ENCODE measurements at regions not wholly inside any gene's neighbourhood (a gene's known extent, or its start where the extent isn't known, plus 50 kb on each side); places are given as distances from the start of the nearest gene placed in this dataset.
"Not testable (repeated sequence)": the region's sequence is repeated elsewhere in the genome, so short reads cannot be mapped to it uniquely, and the experiment has no call there.

- Histone ChIP-seq H4K20me1 (ENCODE audit: insufficient read depth, low read length) (no peaks in the 10 kb centered on the region), H3K9me3 (ENCODE audit: insufficient read depth, low read length, severe bottlenecking) (peaks cover 3% of the 10 kb centered on the region), H3K79me2 (ENCODE audit: insufficient read depth, low read length) (no peaks in the 10 kb centered on the region), H3K27me3 (ENCODE audit: insufficient read depth, low read length, poor library complexity) (no peaks in the 10 kb centered on the region), H3K27ac (ENCODE audit: low read length) (no peak overlapping the region), H3K4me3 (ENCODE audit: low read depth in 1 of 2, low read length in 2 of 2) (no peak overlapping the region), H3K4me1 (ENCODE audit: insufficient read depth, low read length) (no peaks in the 10 kb centered on the region), H3K4me2 (ENCODE audit: insufficient read depth, low read length) (no peak overlapping the region), H2AFZ (ENCODE audit: low read depth, low read length) (no peak overlapping the region), H3K9ac (ENCODE audit: low read depth, low read length) (no peak overlapping the region), H3K36me3 (ENCODE audit: insufficient read depth, low read length) (no peaks in the 10 kb centered on the region)
- DNase-seq (no peak), ATAC-seq (ENCODE audit: insufficient read depth, low read depth) (no peak)
- TF ChIP-seq EZH2 (IDR thresholded peaks at IDR 0.05; ENCODE audit: borderline replicate concordance, low read depth, low read length, severe bottlenecking): no peak
- no peak for TF ChIP-seq CTCF (IDR thresholded peaks at IDR 0.05; ENCODE audit: borderline replicate concordance, extremely low read depth, low read length, poor library complexity, severe bottlenecking)
These were observed 372.9 kb upstream of the MAOA start for GRCh38 chrX:43283187-43283586.

- not testable (repeated sequence) for H4K20me1 ChIP-seq (ENCODE audit: insufficient read depth, low read length); H2AFZ ChIP-seq (ENCODE audit: low read depth, low read length); H3K4me3 ChIP-seq (ENCODE audit: low read depth in 1 of 2, low read length in 2 of 2); ATAC-seq (ENCODE audit: insufficient read depth, low read depth); H3K36me3 ChIP-seq (ENCODE audit: insufficient read depth, low read length); DNase-seq; H3K9me3 ChIP-seq (ENCODE audit: insufficient read depth, low read length, severe bottlenecking); H3K79me2 ChIP-seq (ENCODE audit: insufficient read depth, low read length); H3K4me2 ChIP-seq (ENCODE audit: insufficient read depth, low read length); H3K9ac ChIP-seq (ENCODE audit: low read depth, low read length); H3K27me3 ChIP-seq (ENCODE audit: insufficient read depth, low read length, poor library complexity)
- Histone ChIP-seq H3K4me1 (ENCODE audit: insufficient read depth, low read length) (peaks cover 32% of the 10 kb centered on the region), H3K27ac (ENCODE audit: low read length) (0 out of 2 replicates have a peak overlapping the region, but pooled peaks have one; percentile 59)
These were observed 344.5 kb upstream of the MAOA start for GRCh38 chrX:43311625-43312024.

- DNase-seq: no peak
These were observed 343.1 kb upstream of the MAOA start for GRCh38 chrX:43313035-43313434.

GRCh38 chrX:43314525-43314924, 341.6 kb upstream of the MAOA start:
- H2AFZ ChIP-seq (ENCODE audit: low read depth, low read length): 0 out of 2 replicates have a peak overlapping the region, but pooled peaks have one; percentile 10
- TF ChIP-seq CTCF (IDR thresholded peaks at IDR 0.05; ENCODE audit: borderline replicate concordance, extremely low read depth, low read length, poor library complexity, severe bottlenecking): no peak
- TF ChIP-seq EZH2 (IDR thresholded peaks at IDR 0.05; ENCODE audit: borderline replicate concordance, low read depth, low read length, severe bottlenecking): no peak
- H4K20me1 ChIP-seq (ENCODE audit: insufficient read depth, low read length): no peaks in the 10 kb centered on the region
- no peak overlapping the region for H3K27ac ChIP-seq (ENCODE audit: low read length)
- no peak overlapping the region for H3K4me2 ChIP-seq (ENCODE audit: insufficient read depth, low read length)
- no peaks in the 10 kb centered on the region for H3K79me2 ChIP-seq (ENCODE audit: insufficient read depth, low read length)
- H3K4me1 ChIP-seq (ENCODE audit: insufficient read depth, low read length): peaks cover 32% of the 10 kb centered on the region
- H3K9me3 ChIP-seq (ENCODE audit: insufficient read depth, low read length, severe bottlenecking): no peaks in the 10 kb centered on the region
- ATAC-seq (ENCODE audit: insufficient read depth, low read depth) (no peak), DNase-seq (no peak)
- no peaks in the 10 kb centered on the region for H3K36me3 ChIP-seq (ENCODE audit: insufficient read depth, low read length)
- H3K27me3 ChIP-seq (ENCODE audit: insufficient read depth, low read length, poor library complexity): no peaks in the 10 kb centered on the region
- H3K4me3 ChIP-seq (ENCODE audit: low read depth in 1 of 2, low read length in 2 of 2): no peak overlapping the region
- no peak overlapping the region for H3K9ac ChIP-seq (ENCODE audit: low read depth, low read length)

More at GRCh38 chrX:43313035-43313434, 343.1 kb upstream of the MAOA start:
- no peaks in the 10 kb centered on the region for H3K9me3 ChIP-seq (ENCODE audit: insufficient read depth, low read length, severe bottlenecking)
- H3K79me2 ChIP-seq (ENCODE audit: insufficient read depth, low read length): no peaks in the 10 kb centered on the region
- peak; percentile 57 for ATAC-seq (ENCODE audit: insufficient read depth, low read depth)
- H3K36me3 ChIP-seq (ENCODE audit: insufficient read depth, low read length): no peaks in the 10 kb centered on the region
- H4K20me1 ChIP-seq (ENCODE audit: insufficient read depth, low read length): no peaks in the 10 kb centered on the region
- H3K4me2 ChIP-seq (ENCODE audit: insufficient read depth, low read length): no peak overlapping the region
- no peak for TF ChIP-seq CTCF (IDR thresholded peaks at IDR 0.05; ENCODE audit: borderline replicate concordance, extremely low read depth, low read length, poor library complexity, severe bottlenecking)
- H3K4me1 ChIP-seq (ENCODE audit: insufficient read depth, low read length): peaks cover 32% of the 10 kb centered on the region
- no peaks in the 10 kb centered on the region for H3K27me3 ChIP-seq (ENCODE audit: insufficient read depth, low read length, poor library complexity)
- H2AFZ ChIP-seq (ENCODE audit: low read depth, low read length): no peak overlapping the region
- H3K4me3 ChIP-seq (ENCODE audit: low read depth in 1 of 2, low read length in 2 of 2): no peak overlapping the region
- H3K9ac ChIP-seq (ENCODE audit: low read depth, low read length): peak overlapping the region; percentile 24; the same call in 1 of the 2 replicates
- H3K27ac ChIP-seq (ENCODE audit: low read length): peak overlapping the region; percentile 69
